HG03103 (cell line): ENCODE measurements at regions not wholly inside any gene's neighbourhood (a gene's known extent, or its start where the extent isn't known, plus 50 kb on each side); places are given as distances from the start of the nearest gene placed in this dataset.

Experiments used
- ATAC-seq: cut with Tn5 transposase; IDR thresholded peaks from one replicate; pipeline ENCODE4 v1.9.1; 2021; ENCODE audit warnings: low read depth; ENCODE audit not compliant: unreplicated experiment

DNA sequence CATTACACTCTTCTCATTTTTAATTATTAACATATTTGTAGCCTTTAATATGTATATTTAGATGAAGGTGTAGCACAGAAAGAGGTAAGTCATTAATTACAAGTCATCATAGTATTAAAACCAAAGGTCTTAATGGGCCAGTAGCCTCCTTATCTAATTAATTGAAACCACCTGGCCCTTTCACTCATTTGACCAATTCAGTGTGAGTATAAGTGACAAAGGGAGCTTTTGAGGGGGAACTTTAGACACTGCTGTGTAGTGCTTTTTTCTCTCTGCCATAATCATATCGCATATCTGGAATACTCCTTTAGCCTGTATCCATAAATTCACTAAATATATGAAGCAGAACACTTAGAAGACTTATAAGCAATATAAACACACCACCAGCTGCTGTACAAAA lies 562.9 kb upstream of the POT1 start:
- no peak for ATAC-seq

DNA sequence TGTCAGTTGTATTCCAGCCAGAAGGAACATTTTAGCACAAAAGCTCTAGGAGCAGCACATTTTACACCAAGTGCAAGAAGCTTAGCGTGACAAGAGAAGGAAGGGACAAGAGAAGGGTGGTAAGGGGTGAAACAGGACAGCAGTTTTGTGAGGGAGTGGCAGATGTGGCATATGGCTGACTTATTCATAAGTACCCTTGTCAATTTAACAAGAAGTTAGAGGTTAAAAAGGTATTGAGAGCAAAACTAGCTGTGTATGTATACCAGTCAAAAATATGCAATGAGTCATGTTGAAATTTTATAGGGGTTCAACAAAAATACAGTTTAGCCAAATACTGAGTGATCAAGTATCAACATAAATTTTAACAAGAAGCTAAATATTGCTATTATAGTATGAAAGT lies 561.5 kb upstream of the POT1 start:
- ATAC-seq: no peak

GRCh38 chr7:125490167-125490566 lies 560.5 kb upstream of the POT1 start:
- ATAC-seq: no peak

DNA sequence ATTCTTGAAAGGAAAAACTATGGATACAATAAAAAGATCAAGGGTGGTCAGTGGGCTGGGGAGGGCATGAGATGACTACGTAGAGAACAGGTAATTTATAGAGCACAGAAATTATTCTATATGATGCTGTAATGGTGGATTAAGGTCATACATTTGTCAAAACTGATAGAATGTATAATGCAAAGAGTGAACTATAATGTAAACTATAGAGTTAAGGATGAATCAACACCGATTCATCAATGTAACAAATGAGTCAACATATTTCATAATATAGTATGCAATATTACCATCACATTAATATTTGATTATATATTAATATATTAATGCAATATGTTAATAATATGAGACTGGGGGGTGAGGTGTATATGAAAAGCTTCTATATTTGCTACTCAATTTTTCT lies 555.6 kb upstream of the POT1 start:
- ATAC-seq: no peak

DNA sequence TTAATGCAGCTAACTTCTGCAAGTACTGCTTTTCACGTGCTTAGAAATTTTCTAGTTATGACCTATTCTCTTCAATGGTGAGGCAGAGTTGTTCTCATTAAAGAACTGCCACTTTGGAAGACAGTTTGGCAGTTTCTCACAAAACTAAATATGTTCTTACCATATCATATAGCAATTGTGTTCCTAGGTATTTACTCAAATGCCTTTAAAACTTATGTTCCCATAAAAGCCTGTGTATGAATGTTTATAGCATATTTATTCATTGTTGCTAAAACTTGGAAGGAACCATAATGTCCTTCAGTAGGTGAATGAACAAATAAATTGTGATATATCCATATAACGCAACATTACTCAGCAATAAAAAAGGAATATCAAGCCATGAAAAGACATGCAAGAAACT lies 555.1 kb upstream of the POT1 start:
- no peak for ATAC-seq

GRCh38 chr7:125481323-125481722 lies 551.7 kb upstream of the POT1 start:
- no peak for ATAC-seq

- no peak for ATAC-seq
These were observed 551.1 kb upstream of the POT1 start for GRCh38 chr7:125480762-125481161.

DNA sequence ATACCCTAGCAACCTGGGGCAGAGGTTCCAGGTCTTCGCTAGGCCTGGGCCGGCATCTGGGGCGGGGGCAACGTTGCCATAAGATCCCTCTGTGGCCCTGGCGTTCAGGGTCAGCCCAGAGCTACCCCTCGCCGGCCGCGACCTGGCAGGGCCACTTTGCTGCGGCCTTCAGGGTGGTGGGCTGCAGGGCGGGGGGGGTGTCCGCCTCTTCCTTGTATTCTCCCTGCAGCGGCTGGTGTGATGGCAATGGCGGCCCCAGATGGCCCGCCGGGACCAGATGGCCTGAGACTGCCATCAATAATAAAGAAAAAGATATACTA lies 539.2 kb upstream of the POT1 start:
- no peak for ATAC-seq

DNA sequence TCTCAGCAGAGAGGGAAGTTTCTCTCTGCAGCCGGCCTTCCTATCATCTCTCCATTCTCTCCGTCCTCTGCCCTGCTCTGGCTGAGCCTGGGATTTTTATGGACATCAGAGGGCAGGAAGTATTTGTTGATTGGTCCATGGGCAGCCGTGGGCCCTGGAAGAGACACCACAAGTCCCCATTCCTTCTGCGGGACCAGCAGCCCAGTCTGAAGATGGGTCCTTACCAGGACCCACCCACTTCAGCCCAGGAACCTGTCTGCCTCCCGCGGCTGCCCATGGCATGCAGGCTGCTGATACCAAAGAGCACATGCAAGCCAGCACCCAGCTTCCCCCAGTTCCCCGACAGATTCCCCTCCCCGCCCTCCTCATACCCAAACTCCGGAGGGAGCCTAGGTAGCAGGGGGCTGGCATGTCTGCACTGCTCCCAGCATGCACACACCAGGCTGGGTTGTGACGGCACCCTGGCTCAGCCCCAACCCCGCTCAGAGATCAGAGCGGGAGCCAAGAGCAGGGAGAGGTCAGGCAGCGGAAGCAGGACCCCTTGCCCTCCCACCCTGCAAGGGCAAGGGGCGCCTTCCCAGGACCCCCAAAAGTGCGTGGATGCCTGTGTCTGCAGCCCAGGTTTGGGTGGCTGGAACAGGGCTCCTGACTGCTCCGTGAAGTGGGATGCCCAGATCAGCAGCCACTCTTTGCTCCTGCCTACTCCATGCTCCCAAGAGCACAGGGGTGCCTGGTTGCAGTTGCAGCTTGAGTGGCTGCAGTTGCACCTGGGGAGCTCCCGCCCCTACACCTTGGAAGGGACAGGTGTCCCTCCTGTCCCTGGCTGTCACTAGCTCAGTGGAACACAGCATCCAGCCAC lies 538.6 kb upstream of the POT1 start:
- no peak for ATAC-seq

DNA sequence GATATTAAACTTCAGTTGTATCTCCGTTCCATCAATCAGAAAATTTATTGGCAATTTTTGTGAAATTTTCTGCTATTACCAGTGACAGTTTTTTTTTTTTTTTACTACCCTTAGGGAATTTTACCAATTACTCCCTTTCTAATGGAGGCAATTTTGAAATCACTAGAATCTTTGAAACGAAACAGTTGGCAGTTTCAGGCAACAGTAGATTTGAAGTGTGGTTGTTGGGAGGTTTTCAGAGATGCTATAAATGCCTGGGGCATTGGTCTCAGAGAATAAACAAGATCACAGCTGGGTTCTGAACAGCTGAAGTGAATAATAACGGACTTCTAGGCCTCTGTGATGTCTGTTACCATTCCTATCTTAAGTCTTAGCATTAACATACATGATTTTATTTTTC lies 535.9 kb upstream of the POT1 start:
- no peak for ATAC-seq

DNA sequence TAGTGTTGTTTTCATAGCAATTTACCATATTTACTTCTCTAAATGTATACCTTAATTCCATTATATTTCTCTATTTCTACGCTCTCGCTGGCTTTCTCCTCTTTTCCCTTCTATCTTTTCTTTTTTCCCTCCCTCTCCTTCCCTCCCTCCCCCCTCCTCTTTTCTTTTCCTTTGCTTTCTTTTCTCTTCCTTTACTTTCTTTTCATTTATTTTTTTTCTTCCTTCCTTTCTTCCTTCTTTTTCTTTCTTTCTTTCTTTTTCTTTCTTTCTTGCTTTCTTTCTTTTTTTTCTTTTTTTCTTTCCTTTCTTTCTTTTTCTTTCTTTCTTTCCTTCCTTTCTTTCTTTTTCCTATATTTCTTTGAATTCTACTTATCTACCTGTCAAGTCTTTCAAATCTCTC lies 533.0 kb upstream of the POT1 start:
- ATAC-seq: no peak

GRCh38 chr7:125459038-125459437 lies 529.4 kb upstream of the POT1 start:
- no peak for ATAC-seq

GRCh38 chr7:125450749-125451148 lies 521.1 kb upstream of the POT1 start:
- no peak for ATAC-seq

GRCh38 chr7:125445836-125446235 lies 516.2 kb upstream of the POT1 start:
- ATAC-seq: no peak

DNA sequence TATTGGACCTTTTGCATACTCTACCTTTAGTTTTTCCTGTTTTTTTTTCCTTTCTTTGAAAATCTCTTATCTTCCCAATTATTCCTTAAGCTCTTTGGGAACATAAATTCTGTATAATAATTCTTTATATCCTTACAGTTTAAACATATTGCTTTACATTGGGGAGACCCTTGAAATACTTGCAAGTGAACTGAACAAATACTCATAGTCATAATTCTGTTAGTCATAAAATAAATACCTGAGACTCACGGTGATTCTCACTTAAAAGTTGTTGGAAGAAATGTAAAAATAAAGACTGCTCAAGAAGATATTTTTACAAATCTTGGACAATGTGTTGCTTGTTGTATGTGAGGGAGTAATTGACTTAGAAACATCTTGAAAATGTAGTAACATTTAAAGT lies 515.2 kb upstream of the POT1 start:
- ATAC-seq: no peak

DNA sequence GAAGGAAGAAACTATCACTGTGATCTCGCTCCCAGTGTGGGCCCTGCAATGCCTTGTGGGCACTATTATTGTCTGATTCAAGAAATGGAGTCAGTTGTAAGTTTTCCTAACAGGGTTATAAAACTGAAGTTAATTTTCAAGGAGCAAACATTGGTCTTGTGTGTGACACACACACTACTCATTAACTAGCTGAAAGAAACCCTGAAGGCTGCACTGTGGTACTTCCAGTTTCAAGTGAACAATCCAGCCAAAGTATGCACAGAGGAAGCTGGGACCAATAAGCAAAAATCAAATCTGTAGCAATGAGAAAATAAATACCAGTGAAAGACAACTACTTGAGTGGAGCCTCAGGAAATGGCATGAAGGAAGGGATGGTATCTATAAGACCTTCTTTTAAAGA lies 506.6 kb upstream of the POT1 start:
- ATAC-seq: no peak

GRCh38 chr7:125431349-125431748 lies 501.7 kb upstream of the POT1 start:
- no peak for ATAC-seq

- no peak for ATAC-seq
These were observed 500.4 kb upstream of the POT1 start for GRCh38 chr7:125430013-125430412.

GRCh38 chr7:125427676-125428075 lies 498.1 kb upstream of the POT1 start:
- no peak for ATAC-seq

GRCh38 chr7:125425506-125425905 lies 495.9 kb upstream of the POT1 start:
- ATAC-seq: no peak

- ATAC-seq: no peak
These were observed 495.1 kb upstream of the POT1 start for GRCh38 chr7:125424721-125425120.

GRCh38 chr7:125423458-125424155 lies 494.0 kb upstream of the POT1 start:
- ATAC-seq: no peak
